ENCODE measurements at regions not wholly inside any gene's neighbourhood (a gene's known extent, or its start where the extent isn't known, plus 50 kb on each side); places are given as distances from the start of the nearest gene placed in this dataset.

- no peak for TF ChIP-seq CTCF (IDR thresholded peaks at IDR 0.05)
- TF ChIP-seq POLR2AphosphoS5 (IDR thresholded peaks at IDR 0.05), result no peak
- TF ChIP-seq POLR2A (IDR thresholded peaks at IDR 0.05), result no peak
These were observed 117.5 kb upstream of the PCSK2 start for GRCh38 chr20:17109307-17109706.
